ENCODE measurements at regions not wholly inside any gene's neighbourhood (a gene's known extent, or its start where the extent isn't known, plus 50 kb on each side); places are given as distances from the start of the nearest gene placed in this dataset.

- no peak for DNase-seq (ENCODE audit: low read depth in 2 of 3, low spot score in 1 of 3)
Observed at GRCh38 chr4:12221031-12221430, 792.3 kb upstream of the HS3ST1 start.

DNA sequence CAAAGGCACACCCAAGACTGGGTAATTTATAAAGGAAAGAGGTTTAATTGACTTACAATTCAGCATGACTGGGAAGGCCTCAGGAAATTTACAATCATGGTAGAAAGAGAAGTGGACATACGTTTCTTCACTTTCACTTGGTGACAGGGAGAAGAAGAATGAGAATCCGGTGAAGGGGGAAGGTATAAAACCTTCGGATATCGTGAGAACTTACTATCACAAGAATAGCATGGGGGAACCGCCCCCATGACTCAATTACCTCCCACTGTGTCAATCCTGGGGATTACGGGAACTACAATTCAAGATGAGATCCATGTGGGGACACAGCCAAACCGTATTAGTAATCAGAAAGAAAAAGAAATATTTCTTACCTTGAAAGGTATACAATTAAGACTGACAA lies 782.9 kb upstream of the HS3ST1 start:
- DNase-seq (ENCODE audit: low read depth in 2 of 3, low spot score in 1 of 3), result no peak

GRCh38 chr4:12207396-12207795 lies 778.7 kb upstream of the HS3ST1 start:
- DNase-seq (ENCODE audit: low read depth in 2 of 3, low spot score in 1 of 3), result no peak

- no peak for DNase-seq (ENCODE audit: low read depth in 2 of 3, low spot score in 1 of 3)
Observed at GRCh38 chr4:12206091-12206490, 777.4 kb upstream of the HS3ST1 start.

DNA sequence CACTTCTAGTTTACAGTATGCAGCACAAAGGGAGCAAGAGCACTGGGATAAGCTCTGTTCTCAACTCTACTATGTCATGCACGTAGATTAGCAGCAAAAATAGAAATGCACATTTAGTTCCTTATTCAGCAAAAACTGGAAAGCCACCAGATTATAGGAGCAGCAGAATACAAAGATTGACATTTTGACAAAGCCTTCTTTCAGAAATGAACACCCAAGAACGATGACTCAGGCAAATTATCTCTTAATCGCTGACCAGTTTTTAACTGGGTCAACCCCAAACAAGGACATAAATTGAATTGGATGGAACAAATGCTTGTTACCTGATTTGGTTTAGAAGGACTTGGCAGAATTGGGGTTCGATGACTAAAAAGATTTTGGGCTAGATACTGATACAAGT lies 775.3 kb upstream of the HS3ST1 start:
- no peak for DNase-seq (ENCODE audit: low read depth in 2 of 3, low spot score in 1 of 3)

DNA sequence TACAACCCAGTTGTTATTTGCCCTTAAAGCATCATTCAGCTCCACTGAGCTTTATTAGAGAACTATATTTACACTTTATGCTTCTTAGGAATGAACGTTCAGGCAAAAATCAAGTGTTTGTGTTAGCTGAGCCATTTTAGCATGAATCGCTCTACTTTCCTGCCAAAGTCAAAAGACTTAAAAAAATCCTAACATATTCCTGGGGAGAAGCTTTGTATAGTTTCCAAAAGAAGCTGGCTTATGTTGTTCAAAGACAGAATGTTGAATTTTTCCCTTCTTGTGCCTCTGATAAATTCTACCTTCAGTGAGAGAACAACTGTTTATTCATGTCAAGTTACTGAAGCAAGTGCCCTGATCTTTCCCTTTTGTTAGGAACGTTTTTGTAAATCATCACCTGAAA lies 771.5 kb upstream of the HS3ST1 start:
- no peak for DNase-seq (ENCODE audit: low read depth in 2 of 3, low spot score in 1 of 3)

GRCh38 chr4:12186526-12186925 lies 757.8 kb upstream of the HS3ST1 start:
- no peak for DNase-seq (ENCODE audit: low read depth in 2 of 3, low spot score in 1 of 3)

DNA sequence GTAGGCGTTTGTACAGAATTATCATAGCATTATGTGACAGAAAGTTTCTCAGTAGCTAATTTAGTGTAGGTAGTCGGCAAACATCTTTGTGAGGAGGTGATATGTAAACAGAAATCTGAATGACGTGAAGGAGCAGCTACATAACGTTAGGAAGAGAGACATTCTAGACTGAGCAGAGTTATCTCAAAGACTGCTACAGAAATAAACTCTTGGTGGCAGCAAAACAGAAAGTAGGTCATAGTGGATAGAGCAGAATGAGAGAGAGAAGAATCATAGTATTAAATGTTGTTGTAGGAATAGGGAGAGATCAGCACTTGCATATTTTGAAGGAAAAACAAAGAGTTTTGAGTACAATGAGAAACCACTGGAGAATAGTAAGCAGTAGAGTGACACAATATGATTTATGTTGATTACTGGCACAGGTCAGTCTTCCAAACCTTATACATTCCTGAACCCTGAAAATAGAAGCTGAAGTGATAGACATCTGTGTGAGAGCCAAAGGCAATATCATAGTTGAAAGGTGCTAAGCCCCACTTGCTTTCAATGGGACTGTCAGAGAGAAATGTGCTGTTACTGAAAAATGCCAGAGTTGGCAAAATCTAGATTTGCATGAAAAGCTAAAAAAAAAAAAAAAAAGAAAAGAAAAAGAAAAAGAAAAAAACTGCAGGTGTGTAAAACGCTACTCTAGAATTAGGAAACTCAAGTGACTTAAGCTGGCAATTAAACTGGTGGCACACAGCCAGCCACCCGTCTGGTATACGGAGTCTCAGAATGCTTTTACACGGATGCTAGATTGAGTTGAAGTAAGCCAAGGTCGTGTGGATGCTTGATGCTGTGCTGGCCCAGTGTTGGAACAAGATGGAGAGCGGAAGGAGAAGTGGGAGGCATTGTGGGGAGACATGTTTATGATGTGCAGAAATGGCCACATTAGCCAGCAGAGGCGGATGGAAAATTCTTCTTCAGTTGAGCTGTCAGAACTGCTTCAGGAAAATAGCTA lies 750.2 kb upstream of the HS3ST1 start:
- DNase-seq (ENCODE audit: low read depth in 2 of 3, low spot score in 1 of 3), result no peak

GRCh38 chr4:12177416-12177815 lies 748.7 kb upstream of the HS3ST1 start:
- no peak for DNase-seq (ENCODE audit: low read depth in 2 of 3, low spot score in 1 of 3)

- DNase-seq (ENCODE audit: low read depth in 2 of 3, low spot score in 1 of 3), result no peak
Observed at GRCh38 chr4:12173496-12173895, 744.8 kb upstream of the HS3ST1 start.

DNA sequence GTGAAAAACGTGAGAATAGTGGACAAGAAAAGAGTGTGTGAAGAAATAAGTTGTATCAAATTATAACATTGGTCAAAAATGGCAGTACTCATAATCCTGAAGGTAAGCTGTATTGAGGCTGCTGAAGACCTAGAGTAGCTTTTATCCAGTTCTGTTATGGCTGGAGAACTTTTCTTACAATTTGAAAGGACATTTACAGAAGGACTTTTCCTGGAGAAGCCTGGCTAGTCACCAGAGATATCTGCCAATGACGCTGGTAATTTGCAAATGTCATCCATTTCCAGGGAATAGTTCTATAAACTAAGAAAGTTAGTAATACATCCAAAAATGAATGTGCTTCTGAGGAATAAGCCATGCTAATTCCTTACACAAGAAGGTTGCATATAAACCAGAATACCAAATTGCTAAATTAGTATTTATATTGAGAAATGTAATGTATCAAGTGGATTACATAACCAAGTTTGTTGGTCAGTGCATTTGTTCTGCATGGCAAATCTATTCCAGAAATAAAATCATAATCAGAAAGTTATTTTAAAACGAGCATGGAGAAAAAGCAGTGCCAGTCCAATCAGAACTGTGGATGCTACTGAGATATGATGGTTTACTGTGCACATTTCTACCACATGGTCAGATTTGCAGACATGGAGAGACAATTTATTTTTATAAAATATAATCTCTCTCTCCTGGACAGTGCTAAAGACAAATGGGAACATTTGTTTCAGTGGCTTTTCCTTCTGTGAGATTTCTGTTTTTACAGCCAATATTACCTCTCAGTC lies 743.7 kb upstream of the HS3ST1 start:
- no peak for DNase-seq (ENCODE audit: low read depth in 2 of 3, low spot score in 1 of 3)

- DNase-seq (ENCODE audit: low read depth in 2 of 3, low spot score in 1 of 3), result no peak
Observed at GRCh38 chr4:12170308-12170707, 741.6 kb upstream of the HS3ST1 start.

DNA sequence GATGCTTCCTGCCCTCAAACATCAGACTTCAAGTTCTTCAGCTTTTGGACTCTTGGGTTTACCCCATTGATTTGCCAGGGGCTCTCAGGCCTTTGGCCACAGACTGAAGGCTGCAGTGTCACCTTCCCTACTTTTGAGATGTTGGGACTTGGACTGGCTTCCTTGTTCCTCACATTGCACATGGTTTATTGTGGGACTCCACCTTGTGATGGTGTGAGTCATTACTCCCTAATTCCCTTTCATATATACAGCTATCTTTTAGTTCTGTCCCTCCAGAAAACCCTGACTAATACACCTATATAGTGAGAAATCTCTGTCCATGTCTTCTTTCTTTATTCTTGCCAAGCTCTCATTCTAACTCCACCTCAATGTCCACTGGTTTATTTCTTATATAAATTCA lies 736.9 kb upstream of the HS3ST1 start:
- no peak for DNase-seq (ENCODE audit: low read depth in 2 of 3, low spot score in 1 of 3)

- no peak for DNase-seq (ENCODE audit: low read depth in 2 of 3, low spot score in 1 of 3)
Observed at GRCh38 chr4:12146339-12146738, 717.6 kb upstream of the HS3ST1 start.

DNA sequence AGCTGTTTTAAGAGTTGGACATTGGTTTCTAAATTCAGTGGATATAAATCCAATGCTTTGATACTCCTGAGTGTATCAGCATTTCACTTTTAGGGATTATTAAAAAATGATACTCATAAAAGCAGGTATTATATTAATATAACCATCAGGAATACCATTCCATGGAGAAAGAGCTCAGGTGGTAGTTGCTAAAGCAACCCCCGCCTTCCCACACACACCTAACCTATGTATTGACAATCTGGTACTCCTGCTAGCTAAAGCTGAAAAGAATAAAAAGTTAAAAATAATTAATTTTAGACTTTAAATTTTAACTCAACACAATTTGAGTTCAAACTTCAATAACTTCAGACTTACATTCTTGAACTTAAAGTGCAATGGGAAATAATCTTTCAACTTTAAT lies 717.1 kb upstream of the HS3ST1 start:
- no peak for DNase-seq (ENCODE audit: low read depth in 2 of 3, low spot score in 1 of 3)

- no peak for DNase-seq (ENCODE audit: low read depth in 2 of 3, low spot score in 1 of 3)
Observed at GRCh38 chr4:12145106-12145505, 716.4 kb upstream of the HS3ST1 start.

- no peak for DNase-seq (ENCODE audit: low read depth in 2 of 3, low spot score in 1 of 3)
Observed at GRCh38 chr4:12144051-12144450, 715.4 kb upstream of the HS3ST1 start.

DNA sequence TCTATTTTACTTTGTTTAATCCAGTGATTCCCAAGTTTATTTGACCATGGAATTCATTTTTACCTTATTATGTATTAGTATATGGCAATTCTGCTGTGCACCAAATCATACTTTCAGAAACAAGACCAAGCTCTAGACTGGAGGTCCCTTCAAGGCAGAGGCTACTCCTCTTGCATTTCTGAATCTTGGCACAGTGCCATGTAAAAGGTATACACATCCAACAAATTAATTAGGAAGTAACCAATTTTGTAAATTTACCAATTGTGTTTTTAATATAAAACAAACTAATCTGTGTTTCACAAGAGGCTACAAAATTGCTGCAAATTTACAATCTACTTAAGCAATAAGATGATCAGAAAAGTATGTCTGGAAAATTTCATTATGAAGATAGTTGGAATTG lies 712.2 kb upstream of the HS3ST1 start:
- no peak for DNase-seq (ENCODE audit: low read depth in 2 of 3, low spot score in 1 of 3)

DNA sequence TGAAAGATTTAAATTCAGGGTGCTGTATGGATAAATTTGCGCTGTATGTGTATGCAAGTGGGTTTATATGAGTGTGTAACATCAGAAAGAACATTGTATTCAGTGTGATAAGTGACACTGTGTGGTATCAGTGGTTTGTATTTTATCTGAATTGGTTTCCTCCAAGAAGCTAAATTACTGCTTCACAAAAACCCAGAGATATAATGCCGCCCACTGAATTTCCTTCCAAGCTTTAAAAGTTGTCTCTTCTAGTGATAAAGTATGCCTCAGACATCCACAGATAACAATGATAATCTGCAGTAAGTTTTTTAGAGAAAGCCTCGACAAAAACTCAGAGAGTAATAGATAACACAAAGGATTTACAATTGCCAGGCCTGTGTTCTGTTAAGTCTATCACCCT lies 710.6 kb upstream of the HS3ST1 start:
- no peak for DNase-seq (ENCODE audit: low read depth in 2 of 3, low spot score in 1 of 3)

DNA sequence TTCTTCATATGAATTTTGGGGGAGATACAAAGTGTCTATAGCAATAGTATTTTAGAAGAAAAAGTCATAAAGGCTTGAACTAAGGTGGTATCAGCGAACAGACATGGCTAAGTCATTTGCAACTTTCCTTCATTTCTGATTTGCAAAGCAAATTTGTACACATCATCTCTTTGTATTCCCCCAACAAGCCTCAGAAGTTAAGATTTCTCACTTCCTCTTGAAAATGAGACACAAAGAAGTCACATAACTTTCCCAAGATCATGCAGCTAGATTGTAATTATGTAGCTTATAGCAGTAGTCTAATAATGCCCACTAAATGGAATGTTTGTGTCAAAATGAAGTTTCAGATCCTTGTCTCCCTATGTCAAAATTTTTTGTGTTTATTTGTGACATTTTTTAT lies 709.8 kb upstream of the HS3ST1 start:
- no peak for DNase-seq (ENCODE audit: low read depth in 2 of 3, low spot score in 1 of 3)

- no peak for DNase-seq (ENCODE audit: low read depth in 2 of 3, low spot score in 1 of 3)
Observed at GRCh38 chr4:12137575-12137974, 708.9 kb upstream of the HS3ST1 start.

DNA sequence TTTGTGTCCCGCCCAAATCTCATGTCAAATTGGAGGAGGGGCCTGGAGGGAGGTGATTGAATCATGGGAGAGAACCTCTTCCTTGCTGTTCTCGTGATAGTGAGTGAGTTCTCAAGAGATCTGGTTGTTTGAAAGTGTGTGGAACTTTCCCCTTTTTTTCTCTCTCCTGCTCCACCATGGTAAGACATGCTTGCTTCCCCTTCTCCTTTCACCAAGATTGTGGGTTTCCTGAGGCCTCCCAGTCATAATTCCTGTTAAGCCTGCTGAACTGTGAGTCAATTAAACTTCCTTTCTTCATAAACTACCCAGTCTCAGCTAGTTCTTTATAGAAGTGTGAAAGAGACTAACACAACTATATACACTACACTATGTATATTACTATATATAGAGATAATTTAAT lies 697.8 kb upstream of the HS3ST1 start:
- DNase-seq (ENCODE audit: low read depth in 2 of 3, low spot score in 1 of 3), result no peak

Data from stimulated activated CD4-positive, alpha-beta T cell treated with anti-CD3 and anti-CD28 coated beads, Interleukin-12 subunit alpha, Interleukin-12 subunit beta, amount 100 ng/mL, for 48 hours (primary cell).